Kidney glomerular epithelial cell (primary cell): ENCODE measurements at regions not wholly inside any gene's neighbourhood (a gene's known extent, or its start where the extent isn't known, plus 50 kb on each side); places are given as distances from the start of the nearest gene placed in this dataset.

Source experiments
- DNase-seq: peaks from one replicate; lab custom pipeline; 2025; lab: John Stamatoyannopoulos, UW

DNA sequence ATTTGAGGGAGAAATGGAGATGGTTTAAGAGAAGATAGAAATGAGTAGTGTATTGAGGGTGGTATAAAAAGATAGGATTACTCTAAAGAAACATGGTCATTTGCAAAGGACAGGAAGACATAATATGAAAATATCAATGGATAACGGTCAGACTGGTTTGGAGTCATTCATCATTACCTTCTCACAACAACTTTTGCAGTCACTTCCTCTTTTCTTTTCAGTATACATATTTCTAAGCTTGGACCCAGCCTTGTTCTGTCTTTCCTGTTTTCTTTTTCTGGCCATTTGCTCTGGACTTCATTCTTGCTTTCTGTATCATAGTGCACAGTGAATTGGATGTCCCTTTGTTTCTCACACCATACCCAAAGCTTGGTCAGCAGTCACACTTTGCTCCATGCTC, 966.5 kb upstream of the TYRP1 start:
- DNase-seq: no peak

DNA sequence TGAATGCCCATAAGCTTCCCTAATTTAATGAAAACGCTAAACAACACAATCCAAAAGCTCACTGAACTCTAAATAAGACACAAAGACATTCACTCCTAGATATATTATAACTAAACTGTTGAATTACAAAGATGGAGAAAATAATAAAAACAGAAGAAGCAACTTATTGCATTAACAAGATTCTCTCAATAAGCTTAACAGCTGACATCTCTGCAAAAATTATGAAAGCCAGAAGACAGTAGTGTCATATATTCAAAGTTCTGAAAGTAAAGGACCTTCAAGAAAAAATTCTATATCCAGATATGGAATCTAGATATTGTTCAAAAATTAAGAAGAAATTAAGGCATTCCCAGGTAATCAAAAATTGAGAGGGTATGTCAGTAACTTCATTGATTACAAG, 957.8 kb upstream of the TYRP1 start:
- no peak for DNase-seq

GRCh38 chr9:11742471-11742870, 950.7 kb upstream of the TYRP1 start:
- no peak for DNase-seq

DNA sequence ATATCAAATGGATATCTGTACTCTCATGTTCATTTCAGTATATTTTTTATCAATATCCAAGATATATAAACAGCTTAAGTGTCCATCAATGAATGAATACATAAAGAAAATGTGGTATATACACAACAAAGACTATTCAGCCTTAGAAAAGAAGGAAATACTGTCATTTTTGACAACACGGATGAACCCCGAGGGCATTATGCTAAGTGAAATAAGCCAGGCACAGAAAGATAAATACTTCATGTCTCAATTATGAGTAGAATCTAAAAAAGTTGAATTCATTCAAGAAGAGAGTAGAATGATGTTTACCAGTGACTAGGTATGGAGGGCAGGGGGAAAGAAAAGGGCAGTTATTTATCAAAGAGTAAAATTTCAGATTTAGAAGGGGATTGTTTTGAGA, 949.8 kb upstream of the TYRP1 start:
- DNase-seq: no peak

- DNase-seq: no peak
These were observed 943.8 kb upstream of the TYRP1 start for GRCh38 chr9:11749396-11749795.

DNA sequence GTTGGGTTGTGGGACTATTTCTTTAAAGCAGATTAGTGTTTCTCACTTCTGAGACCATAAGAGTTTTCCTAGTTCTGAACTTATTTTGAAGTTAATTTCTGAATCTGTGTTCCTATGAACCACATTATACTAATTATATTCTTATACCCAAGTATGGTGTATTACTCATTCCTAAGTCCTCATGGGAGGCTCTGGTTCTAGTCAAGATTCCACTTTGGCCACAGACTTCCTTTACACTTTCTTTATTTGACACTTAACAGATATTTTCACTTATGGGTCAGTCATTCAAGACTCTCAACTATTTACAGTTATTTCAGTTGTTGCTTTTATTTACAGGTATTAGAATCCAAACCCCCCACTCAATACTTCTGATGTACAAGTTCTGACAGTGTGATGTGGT, 937.2 kb upstream of the TYRP1 start:
- DNase-seq: no peak

DNA sequence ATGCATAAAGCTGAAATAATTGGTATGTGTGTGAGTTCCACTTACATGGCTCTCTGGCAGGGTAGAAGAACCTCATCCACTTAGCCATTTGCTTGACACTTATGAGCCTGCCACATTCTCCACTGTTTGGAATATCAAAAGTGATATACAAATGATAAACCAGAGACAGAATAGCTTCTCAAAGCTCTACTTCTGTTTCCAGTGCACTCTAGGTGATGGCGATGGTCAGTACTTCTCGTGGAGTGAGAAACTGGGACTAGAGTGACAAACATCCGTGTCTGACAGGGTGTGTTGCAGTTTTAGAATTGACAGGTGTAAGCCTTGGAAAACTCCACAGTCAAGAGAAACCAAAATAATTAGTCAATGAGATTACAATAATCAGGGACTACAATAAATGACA, 935.8 kb upstream of the TYRP1 start:
- no peak for DNase-seq

DNA sequence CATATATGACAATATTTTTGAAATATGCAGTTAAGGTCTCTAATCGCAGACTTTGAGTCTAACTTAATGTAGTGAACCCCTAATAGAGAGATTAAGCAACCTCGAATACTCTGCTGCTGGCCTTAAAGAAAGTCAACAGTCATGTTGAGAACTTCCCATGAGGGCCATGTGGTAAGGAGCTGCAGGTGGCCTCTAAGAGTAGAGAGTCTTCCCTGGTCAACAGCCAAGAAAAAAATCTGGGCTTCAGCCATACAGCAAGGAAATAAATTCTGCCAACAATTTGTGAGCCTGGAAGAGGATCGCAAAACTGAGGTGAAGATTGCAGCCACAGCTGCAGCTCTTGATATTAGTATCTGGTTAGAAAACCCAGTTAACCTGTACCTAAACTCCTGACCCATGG, 935.2 kb upstream of the TYRP1 start:
- no peak for DNase-seq

- DNase-seq: no peak
These were observed 913.2 kb upstream of the TYRP1 start for GRCh38 chr9:11779971-11780370.

DNA sequence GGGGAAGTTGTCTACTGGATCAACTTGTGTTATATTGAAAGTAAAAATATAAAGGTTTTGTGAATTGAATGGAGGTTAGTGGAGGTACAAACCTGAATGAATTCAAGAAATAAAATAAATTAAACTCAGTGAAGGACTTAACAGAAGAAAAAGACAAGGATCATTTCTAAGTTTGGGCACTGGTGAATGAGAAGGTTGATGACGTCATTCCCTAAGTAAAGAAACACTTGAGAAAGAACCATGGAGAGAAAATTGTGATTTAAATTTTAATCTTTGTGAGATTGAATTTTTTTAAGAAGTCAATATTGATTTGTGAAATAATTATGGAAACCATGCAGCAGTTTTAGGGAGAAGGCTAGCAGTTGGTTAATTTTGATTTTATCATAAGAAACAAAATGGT, 900.3 kb upstream of the TYRP1 start:
- no peak for DNase-seq

GRCh38 chr9:11794984-11795383, 898.2 kb upstream of the TYRP1 start:
- DNase-seq: no peak

DNA sequence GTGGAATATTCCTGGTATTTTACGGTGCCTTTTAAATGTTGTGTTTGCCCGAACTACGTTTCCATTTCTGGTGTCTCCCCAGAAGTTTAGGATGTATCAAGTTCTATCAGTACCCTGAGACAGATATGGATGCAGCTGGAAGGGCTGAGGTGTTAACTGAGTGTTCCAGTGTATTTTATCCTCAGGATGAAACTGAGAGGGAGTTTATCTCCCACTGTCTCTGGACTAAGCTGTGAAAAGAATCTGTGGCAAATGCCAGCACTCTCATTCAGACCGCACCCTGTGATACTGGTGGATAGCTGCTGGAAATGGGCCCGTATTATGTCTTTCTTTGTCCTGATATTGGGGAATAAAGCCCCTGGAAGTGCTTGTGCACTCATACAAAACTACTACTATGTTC, 887.2 kb upstream of the TYRP1 start:
- no peak for DNase-seq

GRCh38 chr9:11821306-11821975, 871.7 kb upstream of the TYRP1 start:
- no peak for DNase-seq

DNA sequence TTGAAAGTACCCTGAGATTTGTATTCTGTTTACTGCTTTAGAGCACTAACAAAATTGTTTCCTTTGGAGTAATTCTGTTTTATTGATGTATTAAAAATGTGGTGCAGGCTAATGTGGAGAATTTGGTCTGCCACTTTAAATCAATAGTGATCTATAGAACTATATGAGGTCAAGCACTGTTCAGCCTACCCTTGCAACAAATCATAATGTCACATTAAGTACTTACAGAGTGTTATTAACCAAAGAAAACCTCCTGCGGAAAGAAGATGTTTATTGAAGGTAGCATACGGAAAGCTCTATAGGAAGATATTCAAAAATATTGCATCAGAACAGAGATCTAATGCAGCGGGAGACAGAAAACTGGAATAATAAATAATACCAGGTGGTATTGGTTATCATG, 865.0 kb upstream of the TYRP1 start:
- DNase-seq: no peak

GRCh38 chr9:11833056-11833455, 860.1 kb upstream of the TYRP1 start:
- DNase-seq: no peak

- no peak for DNase-seq
These were observed 824.4 kb upstream of the TYRP1 start for GRCh38 chr9:11868795-11869194.

DNA sequence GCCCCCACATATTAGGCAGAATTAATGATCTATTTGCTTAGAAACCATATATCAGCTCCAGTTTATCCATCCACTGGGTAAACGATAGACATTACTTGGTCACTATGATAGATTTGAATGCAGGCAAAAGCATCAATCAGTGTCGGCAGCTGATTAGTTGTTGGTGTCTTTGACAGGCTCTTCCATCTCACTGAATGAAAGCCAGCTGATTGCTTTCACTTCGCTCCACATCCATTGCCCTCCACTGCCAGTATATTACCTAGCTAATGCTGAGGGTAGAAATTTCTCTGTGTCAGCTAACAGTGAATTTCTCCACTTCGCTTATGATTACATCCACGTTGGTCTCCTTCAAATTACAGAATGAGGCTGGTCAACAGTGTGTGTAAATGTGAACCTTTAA, 821.3 kb upstream of the TYRP1 start:
- DNase-seq: no peak

GRCh38 chr9:11872471-11872870, 820.7 kb upstream of the TYRP1 start:
- DNase-seq: no peak

- no peak for DNase-seq
These were observed 818.8 kb upstream of the TYRP1 start for GRCh38 chr9:11874414-11874813.

DNA sequence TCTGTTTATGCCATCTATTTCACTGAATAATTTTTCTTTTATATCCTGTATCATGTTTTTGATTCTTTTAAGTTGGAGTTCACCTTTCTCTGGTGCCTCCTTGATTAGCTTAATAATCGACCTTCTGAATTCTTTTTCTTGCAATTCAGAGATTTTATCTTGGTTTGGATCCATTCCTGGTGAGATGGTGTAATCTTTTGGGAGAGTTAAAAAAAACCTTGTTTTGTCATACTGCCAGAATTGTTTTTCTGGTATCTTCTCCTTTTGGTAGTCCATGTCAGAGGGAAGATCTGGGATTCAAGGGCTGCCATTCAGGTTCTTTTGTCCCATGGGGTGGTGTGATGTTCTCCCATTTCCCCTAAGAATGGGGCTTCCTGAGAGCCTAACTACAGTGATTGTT, 800.8 kb upstream of the TYRP1 start:
- no peak for DNase-seq

DNA sequence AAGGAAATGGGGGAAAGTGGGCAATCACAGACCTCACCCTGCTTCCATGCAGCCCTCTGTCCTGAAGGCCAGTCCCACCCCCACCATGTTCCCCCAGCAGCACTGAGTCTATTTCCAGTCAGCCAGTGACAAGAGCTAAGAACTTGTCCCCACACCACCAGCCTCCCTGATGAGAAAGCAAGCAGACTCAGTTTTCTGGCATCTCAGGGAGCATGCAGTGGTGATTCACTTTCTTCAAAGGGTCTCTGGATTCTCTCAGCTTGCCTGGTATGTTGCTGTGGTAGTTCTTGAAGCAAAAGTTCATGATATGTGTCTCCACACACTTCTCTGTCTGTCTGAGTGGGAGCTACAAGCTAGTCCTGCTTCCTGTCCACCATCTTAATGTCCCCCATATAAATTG, 799.9 kb upstream of the TYRP1 start:
- DNase-seq: no peak

GRCh38 chr9:11894136-11894535, 799.0 kb upstream of the TYRP1 start:
- no peak for DNase-seq

DNA sequence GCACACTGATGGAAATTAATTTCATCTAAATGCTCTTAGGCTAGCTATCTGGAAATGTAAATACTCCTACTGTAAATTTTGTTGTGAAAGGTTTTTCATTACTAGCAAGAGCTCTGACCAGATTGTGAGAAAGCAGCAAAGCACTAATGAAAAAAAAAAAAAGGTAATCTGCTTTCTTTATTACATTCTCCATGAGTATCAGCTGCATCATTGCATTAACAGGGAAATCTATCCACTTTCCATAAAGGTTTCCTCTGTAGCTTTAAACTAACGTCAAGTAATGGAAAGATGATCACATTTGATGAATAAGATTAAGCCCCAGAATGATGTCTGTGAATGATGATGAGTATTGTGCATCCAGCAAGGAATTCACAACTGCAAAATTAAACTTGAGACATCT, 790.6 kb upstream of the TYRP1 start:
- DNase-seq: no peak

DNA sequence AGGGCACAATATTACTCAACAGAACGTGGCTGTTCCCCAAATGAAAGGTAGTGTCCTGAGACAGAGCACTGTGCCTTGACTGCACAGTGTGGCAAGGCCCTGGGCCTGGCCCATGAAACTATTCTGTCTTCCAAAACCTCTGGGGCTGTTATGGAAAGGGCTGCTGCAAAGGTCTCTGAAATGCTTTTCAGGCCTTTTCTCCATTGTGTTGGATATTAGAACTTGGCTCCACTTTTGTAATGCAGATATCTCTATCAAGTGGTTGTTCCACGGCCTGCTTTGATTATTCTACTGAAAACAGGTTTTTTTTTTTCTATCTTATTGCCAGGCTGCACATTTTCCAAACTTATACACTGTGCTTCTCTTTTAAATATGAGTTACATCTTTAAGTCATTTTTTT, 777.5 kb upstream of the TYRP1 start:
- DNase-seq: no peak

GRCh38 chr9:11928871-11929321, 764.3 kb upstream of the TYRP1 start:
- no peak for DNase-seq
